ENCODE measurements at regions not wholly inside any gene's neighbourhood (a gene's known extent, or its start where the extent isn't known, plus 50 kb on each side); places are given as distances from the start of the nearest gene placed in this dataset.

DNA sequence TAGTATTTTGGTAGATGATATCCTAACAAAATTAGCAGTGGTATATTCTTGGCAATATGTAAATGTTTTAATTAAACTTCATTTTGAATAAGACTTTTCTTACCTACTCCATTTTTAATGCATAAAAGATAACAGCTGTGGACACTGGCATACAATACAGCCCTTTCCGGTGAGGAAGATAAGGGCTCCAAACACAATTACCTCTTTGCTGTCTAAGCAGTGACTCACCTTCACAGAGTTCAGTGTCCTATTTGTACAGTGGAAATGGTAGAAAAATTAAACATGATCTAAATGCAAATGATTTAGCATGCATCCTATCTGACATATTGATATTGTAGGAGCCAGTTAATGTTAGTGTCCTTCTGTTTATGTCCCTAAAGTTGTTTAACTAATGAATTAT lies 969.4 kb downstream of the PLOD2 start:
- TF ChIP-seq, protein P1, sequence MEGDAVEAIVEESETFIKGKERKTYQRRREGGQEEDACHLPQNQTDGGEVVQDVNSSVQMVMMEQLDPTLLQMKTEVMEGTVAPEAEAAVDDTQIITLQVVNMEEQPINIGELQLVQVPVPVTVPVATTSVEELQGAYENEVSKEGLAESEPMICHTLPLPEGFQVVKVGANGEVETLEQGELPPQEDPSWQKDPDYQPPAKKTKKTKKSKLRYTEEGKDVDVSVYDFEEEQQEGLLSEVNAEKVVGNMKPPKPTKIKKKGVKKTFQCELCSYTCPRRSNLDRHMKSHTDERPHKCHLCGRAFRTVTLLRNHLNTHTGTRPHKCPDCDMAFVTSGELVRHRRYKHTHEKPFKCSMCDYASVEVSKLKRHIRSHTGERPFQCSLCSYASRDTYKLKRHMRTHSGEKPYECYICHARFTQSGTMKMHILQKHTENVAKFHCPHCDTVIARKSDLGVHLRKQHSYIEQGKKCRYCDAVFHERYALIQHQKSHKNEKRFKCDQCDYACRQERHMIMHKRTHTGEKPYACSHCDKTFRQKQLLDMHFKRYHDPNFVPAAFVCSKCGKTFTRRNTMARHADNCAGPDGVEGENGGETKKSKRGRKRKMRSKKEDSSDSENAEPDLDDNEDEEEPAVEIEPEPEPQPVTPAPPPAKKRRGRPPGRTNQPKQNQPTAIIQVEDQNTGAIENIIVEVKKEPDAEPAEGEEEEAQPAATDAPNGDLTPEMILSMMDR (conservative IDR thresholded peaks at IDR 0.05 in 1 of 2, IDR thresholded peaks at IDR 0.05 in 1 of 2; ENCODE audit: extremely low read depth in 1 of 2, insufficient read depth in 1 of 2, low read depth in 1 of 2, low read length in 2 of 2): no peak
- no peak for TF ChIP-seq EZH2 (IDR thresholded peaks at IDR 0.05; ENCODE audit: borderline replicate concordance, low read length)
